A673 (cell line): ENCODE measurements at regions not wholly inside any gene's neighbourhood (a gene's known extent, or its start where the extent isn't known, plus 50 kb on each side); places are given as distances from the start of the nearest gene placed in this dataset.

Experiments used
- BruUV-seq: library from RNA; stranded (reverse); fragments of 400-500 nt; replicated peaks from 2 replicates; lab custom pipeline; 2021; lab: Mats Ljungman, UMichigan
- CTCF ChIA-PET: fragments of 300-600 bp; sonication (Branson Sonifier 250); formaldehyde crosslinking; loops from one replicate; lab custom pipeline; 2022; ENCODE audit warnings: antibody characterized with exemption; lab: Charles Lee
- POLR2A ChIA-PET: fragments of 300-600 bp; sonication (Branson Sonifier 250); formaldehyde crosslinking; loops from one replicate; lab custom pipeline; 2022; ENCODE audit warnings: antibody characterized with exemption; ENCODE audit not compliant: low non-redundant PET; lab: Charles Lee
- DNase-seq: peaks from one replicate; pipeline ENCODE4 v3.0.0-alpha.2; 2015; ENCODE audit warnings: low spot score
- H3K27ac ChIP-seq: fragments of 200-600 bp; sonication (generic); 2 replicates; pipeline ENCODE4 v1.5.1; 2016; ENCODE audit warnings: mixed run types, low read depth, mild to moderate bottlenecking, mixed read lengths, antibody characterized with exemption, low read length; ENCODE audit not compliant: poor library complexity, severe bottlenecking
- H3K27me3 ChIP-seq: fragments of 200-600 bp; sonication (generic); replicated peaks from 2 replicates; pipeline ENCODE4 v1.6.1; 2017; ENCODE audit warnings: mixed run types, low read depth, mild to moderate bottlenecking, mixed read lengths, antibody characterized with exemption, low read length; ENCODE audit not compliant: insufficient read depth, poor library complexity
- H3K36me3 ChIP-seq: fragments of 200-600 bp; sonication (generic); 2 replicates; pipeline ENCODE4 v1.6.1; 2016; ENCODE audit warnings: mixed run types, mild to moderate bottlenecking, mixed read lengths, antibody characterized with exemption, low read length; ENCODE audit not compliant: insufficient read depth, poor library complexity, severe bottlenecking
- H3K4me1 ChIP-seq: fragments of 200-600 bp; sonication (generic); 2 replicates; pipeline ENCODE4 v1.6.1; 2017; ENCODE audit warnings: mixed run types, mild to moderate bottlenecking, mixed read lengths, antibody characterized with exemption, low read length; ENCODE audit not compliant: insufficient read depth, poor library complexity, severe bottlenecking
- H3K4me3 ChIP-seq: fragments of 200-600 bp; sonication (generic); 2 replicates; pipeline ENCODE4 v1.5.1; 2016; ENCODE audit warnings: low read depth, mixed run types, mild to moderate bottlenecking, mixed read lengths, low read length; ENCODE audit not compliant: poor library complexity, severe bottlenecking
- H3K9me3 ChIP-seq: fragments of 200-600 bp; sonication (generic); 2 replicates; pipeline ENCODE4 v1.6.1; 2016; ENCODE audit warnings: mixed run types, low read depth, mild to moderate bottlenecking, mixed read lengths, antibody characterized with exemption, low read length; ENCODE audit not compliant: poor library complexity, severe bottlenecking
- EZH2 ChIP-seq: fragments of 200-600 bp; sonication (generic); IDR thresholded peaks from 2 replicates; pipeline ENCODE4 v1.6.1; 2017; ENCODE audit warnings: borderline replicate concordance, low read depth, mild to moderate bottlenecking, mixed read lengths, antibody characterized with exemption, low read length; ENCODE audit not compliant: poor library complexity, severe bottlenecking
- intact Hi-C: fragments of 100-400 bp; cut with micrococcal nuclease; formaldehyde crosslinking; loops from one replicate; pipeline ENCODE4 v1.10.0; 2022; ENCODE audit not compliant: unreplicated experiment
- TF ChIP-seq, protein P1 (sequence below): fragments of 300-800, 200-600 bp; sonication (generic); conservative IDR thresholded peaks from 2 replicates; pipeline ENCODE4 v1.5.1; 2017; ENCODE audit warnings: low read depth, mild to moderate bottlenecking, antibody characterized with exemption, low read length, moderate library complexity, mixed read lengths

DNA sequence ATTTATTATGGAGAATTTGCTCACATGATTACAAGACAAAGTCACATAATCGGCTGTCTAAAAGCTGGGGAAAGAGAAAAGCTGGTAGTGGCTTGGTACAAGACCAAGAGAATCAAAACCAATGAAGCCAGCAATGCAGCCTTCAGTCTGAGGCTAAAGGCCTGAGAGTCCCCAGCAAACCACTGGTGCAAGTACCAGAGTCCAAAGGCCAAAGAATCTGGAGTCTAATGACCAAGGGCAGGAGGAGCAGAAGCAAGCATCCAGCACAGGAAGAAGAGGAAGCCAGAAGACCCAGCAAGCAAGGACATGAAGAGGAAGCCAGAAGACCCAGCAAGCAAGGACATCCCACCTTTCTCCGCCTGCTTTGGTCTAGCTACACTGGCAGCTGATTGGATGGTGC lies 250.6 kb upstream of the SALL1 start:
- no peaks in the 10 kb centered on the region for H3K27me3 ChIP-seq
- intact Hi-C loops: no loop called here
- H3K27ac ChIP-seq: no peak overlapping the region
- H3K4me3 ChIP-seq: no peak overlapping the region
- peaks cover 7% of the 10 kb centered on the region for H3K9me3 ChIP-seq
- DNase-seq: no peak
- H3K4me1 ChIP-seq: no peaks in the 10 kb centered on the region
- ChIA-PET POLR2A (no interaction called here), CTCF (no interaction called here)
- no peaks in the 10 kb centered on the region for H3K36me3 ChIP-seq
- TF ChIP-seq, protein P1, sequence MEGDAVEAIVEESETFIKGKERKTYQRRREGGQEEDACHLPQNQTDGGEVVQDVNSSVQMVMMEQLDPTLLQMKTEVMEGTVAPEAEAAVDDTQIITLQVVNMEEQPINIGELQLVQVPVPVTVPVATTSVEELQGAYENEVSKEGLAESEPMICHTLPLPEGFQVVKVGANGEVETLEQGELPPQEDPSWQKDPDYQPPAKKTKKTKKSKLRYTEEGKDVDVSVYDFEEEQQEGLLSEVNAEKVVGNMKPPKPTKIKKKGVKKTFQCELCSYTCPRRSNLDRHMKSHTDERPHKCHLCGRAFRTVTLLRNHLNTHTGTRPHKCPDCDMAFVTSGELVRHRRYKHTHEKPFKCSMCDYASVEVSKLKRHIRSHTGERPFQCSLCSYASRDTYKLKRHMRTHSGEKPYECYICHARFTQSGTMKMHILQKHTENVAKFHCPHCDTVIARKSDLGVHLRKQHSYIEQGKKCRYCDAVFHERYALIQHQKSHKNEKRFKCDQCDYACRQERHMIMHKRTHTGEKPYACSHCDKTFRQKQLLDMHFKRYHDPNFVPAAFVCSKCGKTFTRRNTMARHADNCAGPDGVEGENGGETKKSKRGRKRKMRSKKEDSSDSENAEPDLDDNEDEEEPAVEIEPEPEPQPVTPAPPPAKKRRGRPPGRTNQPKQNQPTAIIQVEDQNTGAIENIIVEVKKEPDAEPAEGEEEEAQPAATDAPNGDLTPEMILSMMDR: no peak
- TF ChIP-seq EZH2: no peak
- no TSS peak for BruUV-seq

DNA sequence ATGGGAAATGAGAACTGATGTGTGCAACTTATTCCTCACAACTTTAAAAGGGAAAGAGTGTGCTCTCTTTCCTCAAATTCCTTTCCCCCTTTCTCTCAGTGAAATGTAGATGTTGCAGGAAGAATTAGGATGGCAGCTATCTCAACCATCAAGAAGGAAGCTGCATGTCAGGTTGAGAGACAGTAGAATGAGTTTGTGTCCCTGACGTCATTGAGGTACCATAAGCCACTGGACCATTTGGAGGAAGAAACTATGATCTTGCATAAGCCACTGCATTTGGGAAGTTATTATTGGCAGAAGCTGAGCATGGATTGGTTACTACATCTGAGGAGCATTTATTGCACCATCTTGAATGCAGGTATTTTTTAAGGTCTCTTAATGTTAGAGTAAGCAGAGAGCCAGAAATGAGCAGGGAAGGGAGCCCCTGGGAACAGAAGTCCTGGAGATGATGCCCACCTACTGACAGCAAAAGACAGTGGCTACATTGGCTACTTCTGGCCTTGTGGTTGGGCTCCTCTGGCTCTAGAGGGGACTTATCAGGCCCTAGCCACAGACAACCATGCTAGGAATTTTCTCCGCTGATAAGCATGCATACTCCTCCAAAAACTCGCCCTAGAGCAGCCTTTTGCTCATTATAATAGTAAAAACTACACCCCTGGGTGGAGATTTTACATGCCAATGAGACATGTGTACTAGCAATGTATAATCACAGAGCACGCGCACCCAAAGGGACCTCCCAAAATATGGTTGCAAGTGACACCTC lies 249.0 kb upstream of the SALL1 start:
- no peak for DNase-seq
- Histone ChIP-seq H3K27me3 (no peaks in the 10 kb centered on the region), H3K36me3 (no peaks in the 10 kb centered on the region), H3K9me3 (peaks cover 7% of the 10 kb centered on the region), H3K4me3 (no peak overlapping the region), H3K27ac (no peak overlapping the region), H3K4me1 (no peaks in the 10 kb centered on the region)
- BruUV-seq: no TSS peak
- no peak for TF ChIP-seq EZH2
- TF ChIP-seq, protein P1: no peak
- intact Hi-C loops: no loop called here
- ChIA-PET CTCF (no interaction called here), POLR2A (no interaction called here)

DNA sequence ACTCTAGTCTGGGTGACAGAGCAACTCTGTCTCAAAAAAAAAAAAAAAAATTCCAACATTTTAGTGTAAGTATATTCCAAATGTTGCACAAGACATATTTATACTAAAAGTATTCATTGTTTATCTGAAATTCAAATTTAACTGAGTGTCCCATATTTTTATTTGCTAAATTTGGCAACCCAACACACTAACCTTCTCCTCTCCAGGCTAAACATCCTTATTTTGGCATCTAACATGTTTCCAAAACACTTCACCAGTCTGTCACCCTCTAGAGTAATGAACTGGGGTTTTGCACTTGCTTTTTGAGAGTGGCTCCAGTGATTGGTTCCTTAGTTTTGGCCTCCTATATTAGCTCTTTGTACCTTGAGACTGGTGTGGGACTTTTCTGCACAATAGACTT lies 243.4 kb upstream of the SALL1 start:
- Histone ChIP-seq H3K36me3 (no peaks in the 10 kb centered on the region), H3K27me3 (no peaks in the 10 kb centered on the region), H3K4me1 (peaks cover 13% of the 10 kb centered on the region), H3K9me3 (peaks cover 3% of the 10 kb centered on the region), H3K4me3 (no peak overlapping the region), H3K27ac (no peak overlapping the region)
- ChIA-PET POLR2A (no interaction called here), CTCF (no interaction called here)
- intact Hi-C loops: no loop called here
- DNase-seq: no peak
- BruUV-seq: no TSS peak
- TF ChIP-seq EZH2: no peak
- TF ChIP-seq, protein P1: no peak
